ENCODE measurements at regions not wholly inside any gene's neighbourhood (a gene's known extent, or its start where the extent isn't known, plus 50 kb on each side); places are given as distances from the start of the nearest gene placed in this dataset.

- TF ChIP-seq CREB1 (CRISPR knock-in tag; IDR thresholded peaks at IDR 0.05; ENCODE audit: low read depth) (no peak), JUNB (IDR thresholded peaks at IDR 0.05; ENCODE audit: unreplicated experiment) (no peak), CTCF (conservative IDR thresholded peaks at IDR 0.05; ENCODE audit: low read depth in 2 of 2) (no peak), EZH2 (IDR thresholded peaks at IDR 0.05; ENCODE audit: low read depth, unreplicated experiment) (no peak), REST (IDR thresholded peaks at IDR 0.05; ENCODE audit: unreplicated experiment) (no peak), NANOG (IDR thresholded peaks at IDR 0.05; ENCODE audit: borderline replicate concordance) (no peak), POLR2AphosphoS5 (IDR thresholded peaks at IDR 0.05; ENCODE audit: low read depth) (no peak), EZH2phosphoT487 (IDR thresholded peaks at IDR 0.05; ENCODE audit: unreplicated experiment) (no peak), STAT1 (IDR thresholded peaks at IDR 0.05; ENCODE audit: unreplicated experiment) (no peak), ZNF331 (CRISPR knock-in tag; IDR thresholded peaks at IDR 0.05; ENCODE audit: low read depth) (no peak)
- TF ChIP-seq, protein P1, sequence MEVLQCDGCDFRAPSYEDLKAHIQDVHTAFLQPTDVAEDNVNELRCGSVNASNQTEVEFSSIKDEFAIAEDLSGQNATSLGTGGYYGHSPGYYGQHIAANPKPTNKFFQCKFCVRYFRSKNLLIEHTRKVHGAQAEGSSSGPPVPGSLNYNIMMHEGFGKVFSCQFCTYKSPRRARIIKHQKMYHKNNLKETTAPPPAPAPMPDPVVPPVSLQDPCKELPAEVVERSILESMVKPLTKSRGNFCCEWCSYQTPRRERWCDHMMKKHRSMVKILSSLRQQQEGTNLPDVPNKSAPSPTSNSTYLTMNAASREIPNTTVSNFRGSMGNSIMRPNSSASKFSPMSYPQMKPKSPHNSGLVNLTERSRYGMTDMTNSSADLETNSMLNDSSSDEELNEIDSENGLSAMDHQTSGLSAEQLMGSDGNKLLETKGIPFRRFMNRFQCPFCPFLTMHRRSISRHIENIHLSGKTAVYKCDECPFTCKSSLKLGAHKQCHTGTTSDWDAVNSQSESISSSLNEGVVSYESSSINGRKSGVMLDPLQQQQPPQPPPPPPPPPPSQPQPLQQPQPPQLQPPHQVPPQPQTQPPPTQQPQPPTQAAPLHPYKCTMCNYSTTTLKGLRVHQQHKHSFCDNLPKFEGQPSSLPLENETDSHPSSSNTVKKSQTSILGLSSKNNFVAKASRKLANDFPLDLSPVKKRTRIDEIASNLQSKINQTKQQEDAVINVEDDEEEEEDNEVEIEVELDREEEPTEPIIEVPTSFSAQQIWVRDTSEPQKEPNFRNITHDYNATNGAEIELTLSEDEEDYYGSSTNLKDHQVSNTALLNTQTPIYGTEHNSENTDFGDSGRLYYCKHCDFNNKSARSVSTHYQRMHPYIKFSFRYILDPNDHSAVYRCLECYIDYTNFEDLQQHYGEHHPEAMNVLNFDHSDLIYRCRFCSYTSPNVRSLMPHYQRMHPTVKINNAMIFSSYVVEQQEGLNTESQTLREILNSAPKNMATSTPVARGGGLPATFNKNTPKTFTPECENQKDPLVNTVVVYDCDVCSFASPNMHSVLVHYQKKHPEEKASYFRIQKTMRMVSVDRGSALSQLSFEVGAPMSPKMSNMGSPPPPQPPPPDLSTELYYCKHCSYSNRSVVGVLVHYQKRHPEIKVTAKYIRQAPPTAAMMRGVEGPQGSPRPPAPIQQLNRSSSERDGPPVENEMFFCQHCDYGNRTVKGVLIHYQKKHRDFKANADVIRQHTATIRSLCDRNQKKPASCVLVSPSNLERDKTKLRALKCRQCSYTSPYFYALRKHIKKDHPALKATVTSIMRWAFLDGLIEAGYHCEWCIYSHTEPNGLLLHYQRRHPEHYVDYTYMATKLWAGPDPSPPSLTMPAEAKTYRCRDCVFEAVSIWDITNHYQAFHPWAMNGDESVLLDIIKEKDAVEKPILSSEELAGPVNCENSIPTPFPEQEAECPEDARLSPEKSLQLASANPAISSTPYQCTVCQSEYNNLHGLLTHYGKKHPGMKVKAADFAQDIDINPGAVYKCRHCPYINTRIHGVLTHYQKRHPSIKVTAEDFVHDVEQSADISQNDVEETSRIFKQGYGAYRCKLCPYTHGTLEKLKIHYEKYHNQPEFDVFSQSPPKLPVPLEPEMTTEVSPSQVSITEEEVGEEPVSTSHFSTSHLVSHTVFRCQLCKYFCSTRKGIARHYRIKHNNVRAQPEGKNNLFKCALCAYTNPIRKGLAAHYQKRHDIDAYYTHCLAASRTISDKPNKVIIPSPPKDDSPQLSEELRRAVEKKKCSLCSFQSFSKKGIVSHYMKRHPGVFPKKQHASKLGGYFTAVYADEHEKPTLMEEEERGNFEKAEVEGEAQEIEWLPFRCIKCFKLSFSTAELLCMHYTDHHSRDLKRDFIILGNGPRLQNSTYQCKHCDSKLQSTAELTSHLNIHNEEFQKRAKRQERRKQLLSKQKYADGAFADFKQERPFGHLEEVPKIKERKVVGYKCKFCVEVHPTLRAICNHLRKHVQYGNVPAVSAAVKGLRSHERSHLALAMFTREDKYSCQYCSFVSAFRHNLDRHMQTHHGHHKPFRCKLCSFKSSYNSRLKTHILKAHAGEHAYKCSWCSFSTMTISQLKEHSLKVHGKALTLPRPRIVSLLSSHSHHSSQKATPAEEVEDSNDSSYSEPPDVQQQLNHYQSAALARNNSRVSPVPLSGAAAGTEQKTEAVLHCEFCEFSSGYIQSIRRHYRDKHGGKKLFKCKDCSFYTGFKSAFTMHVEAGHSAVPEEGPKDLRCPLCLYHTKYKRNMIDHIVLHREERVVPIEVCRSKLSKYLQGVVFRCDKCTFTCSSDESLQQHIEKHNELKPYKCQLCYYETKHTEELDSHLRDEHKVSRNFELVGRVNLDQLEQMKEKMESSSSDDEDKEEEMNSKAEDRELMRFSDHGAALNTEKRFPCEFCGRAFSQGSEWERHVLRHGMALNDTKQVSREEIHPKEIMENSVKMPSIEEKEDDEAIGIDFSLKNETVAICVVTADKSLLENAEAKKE (CRISPR knock-in tag; IDR thresholded peaks at IDR 0.05) = no peak
These were observed 412.8 kb upstream of the IRX4 start for GRCh38 chr5:2295476-2295875.

Measured in GM23338 (cell line).